T-cell (primary cell): ENCODE measurements at regions not wholly inside any gene's neighbourhood (a gene's known extent, or its start where the extent isn't known, plus 50 kb on each side); places are given as distances from the start of the nearest gene placed in this dataset.

Experiments
- ATAC-seq, 4 experiments: fragments of 200-7000 bp in 3 of 4; fragments of 150-1000 bp in 1 of 4; cut with Tn5 transposase; replicated peaks in 1 of 4; 1 replicate in 3 of 4; 2 replicates in 1 of 4; pipeline ENCODE4 v1.10.0; 2021; ENCODE audit warnings: moderate library complexity in 3 of 4, mild to moderate bottlenecking in 2 of 4, moderate number of reproducible peaks in 1 of 4
- CTCF ChIA-PET, 2 donors: fragments of 300-600 bp; sonication (Branson Sonifier 250); formaldehyde crosslinking; loops; one replicate each; lab custom pipeline; 2022; ENCODE audit warnings: antibody characterized with exemption in 2 of 2; lab: Charles Lee
- POLR2A ChIA-PET, 2 donors: fragments of 300-600 bp; sonication (Branson Sonifier 250); formaldehyde crosslinking; loops; one replicate each; lab custom pipeline; 2022; ENCODE audit warnings: antibody characterized with exemption in 2 of 2; lab: Charles Lee
- DNase-seq, 35 experiments: peaks; one replicate each; pipeline versions ENCODE4 v3.0.0 to v3.0.0-alpha.2; 2013 to 2023
- H3K27ac ChIP-seq: one replicate; pipeline ENCODE4 v1.5.1; 2013; ENCODE audit warnings: low read length
- H3K27me3 ChIP-seq, 2 experiments: replicated peaks in 1 of 2; 1 replicate in 1 of 2; 2 replicates in 1 of 2; pipeline versions ENCODE4 v1.6.1 to v1.7.0; 2013; ENCODE audit warnings: low read length in 1 of 2, mixed read lengths in 1 of 2; ENCODE audit not compliant: control insufficient read depth in 2 of 2, insufficient read depth in 2 of 2; ENCODE audit errors: extremely low read depth in 1 of 2
- H3K36me3 ChIP-seq, 2 donors: 1 replicate in 1 of 2; 2 replicates in 1 of 2; pipeline versions ENCODE4 v1.6.1 to v1.7.0; 2013; ENCODE audit warnings: low read length in 1 of 2; ENCODE audit not compliant: control insufficient read depth in 2 of 2, insufficient read depth in 1 of 2; ENCODE audit errors: extremely low read depth in 1 of 2
- H3K4me1 ChIP-seq, 2 experiments: 1 replicate in 1 of 2; 2 replicates in 1 of 2; pipeline versions ENCODE4 v1.6.1 to v1.7.0; 2013; ENCODE audit warnings: low read length in 2 of 2, mixed read lengths in 1 of 2; ENCODE audit not compliant: insufficient read depth in 2 of 2, control insufficient read depth in 1 of 2; ENCODE audit errors: extremely low read depth in 1 of 2
- H3K4me3 ChIP-seq, 2 donors: 1 replicate in 1 of 2; 2 replicates in 1 of 2; pipeline versions ENCODE4 v1.5.1 to v1.7.0; 2013; ENCODE audit warnings: mild to moderate bottlenecking in 2 of 2, low read length in 1 of 2, moderate library complexity in 1 of 2; ENCODE audit not compliant: control insufficient read depth in 1 of 2; ENCODE audit errors: extremely low read depth in 1 of 2
- H3K9me3 ChIP-seq: 2 replicates; pipeline ENCODE4 v1.7.0; 2013
- H3K27ac Mint-ChIP-seq, 2 donors: one replicate each; pipeline ENCODE4 v1.8.0; 2020 to 2021; ENCODE audit warnings: mild to moderate bottlenecking in 2 of 2, mixed read lengths in 2 of 2
- H3K27me3 Mint-ChIP-seq, 2 donors: one replicate each; pipeline ENCODE4 v1.8.0; 2021 to 2022; ENCODE audit warnings: mixed read lengths in 2 of 2
- H3K36me3 Mint-ChIP-seq: one replicate; pipeline ENCODE4 v1.8.0; 2021; ENCODE audit warnings: mixed read lengths
- H3K4me1 Mint-ChIP-seq, 3 donors: one replicate each; pipeline ENCODE4 v1.8.0; 2020 to 2022; ENCODE audit warnings: mixed read lengths in 3 of 3, mild to moderate bottlenecking in 1 of 3
- H3K4me3 Mint-ChIP-seq, 3 donors: one replicate each; pipeline ENCODE4 v1.8.0; 2020 to 2022; ENCODE audit warnings: mild to moderate bottlenecking in 3 of 3, mixed read lengths in 3 of 3, moderate library complexity in 3 of 3
- H3K9me3 Mint-ChIP-seq, 3 donors: one replicate each; pipeline ENCODE4 v1.8.0; 2020 to 2022; ENCODE audit warnings: mixed read lengths in 3 of 3
- WGBS: methylation state at CpG from one replicate; pipeline ENCODE4 v1.1.5; 2013; ENCODE audit warnings: missing lambda C conversion rate; ENCODE audit not compliant: insufficient coverage; 5-methylcytosine and 5-hydroxymethylcytosine counted together

GRCh38 chr10:132994811-132995210 lies 52.4 kb upstream of the CFAP46 start:
- Mint-ChIP-seq H3K27me3 (peaks cover 4 to 6% of the 10 kb centered on the region in 2 donors), H3K4me3 (no peak overlapping the region), H3K4me1 (no peaks in the 10 kb centered on the region), H3K9me3 (no peaks in the 10 kb centered on the region), H3K36me3 (no peaks in the 10 kb centered on the region), H3K27ac (no peak overlapping the region)
- DNase-seq (no peak), ATAC-seq (no peak)
- Histone ChIP-seq H3K4me1 (no peaks in the 10 kb centered on the region), H3K9me3 (no peaks in the 10 kb centered on the region), H3K4me3 (no peak overlapping the region), H3K27me3 (peaks cover 0 to 12% of the 10 kb centered on the region in 2 experiments), H3K27ac (no peak overlapping the region), H3K36me3 (no peaks in the 10 kb centered on the region)
- POLR2A ChIA-PET, result no interaction called here
- CTCF ChIA-PET, result interaction anchor here in 1 of 2 donors (0.5 kb wide), 1 partner anchor 1181 kb away, joined by 4 read pairs; no protein-coding TSS in a partner anchor
- 83% methylated on average over 15 of the region's 15 CpGs for WGBS

GRCh38 chr10:132994185-132994796 lies 51.9 kb upstream of the CFAP46 start:
- Histone ChIP-seq H3K4me1 (no peaks in the 10 kb centered on the region), H3K27me3 (peaks cover 0 to 12% of the 10 kb centered on the region in 2 experiments), H3K4me3 (no peak overlapping the region), H3K27ac (no peak overlapping the region), H3K9me3 (no peaks in the 10 kb centered on the region), H3K36me3 (no peaks in the 10 kb centered on the region)
- Mint-ChIP-seq H3K9me3 (no peaks in the 10 kb centered on the region), H3K36me3 (no peaks in the 10 kb centered on the region), H3K27me3 (peaks cover 0 to 2% of the 10 kb centered on the region in 2 donors), H3K4me3 (no peak overlapping the region), H3K27ac (no peak overlapping the region), H3K4me1 (no peaks in the 10 kb centered on the region)
- POLR2A ChIA-PET, result no interaction called here
- ATAC-seq, result no peak
- CTCF ChIA-PET, result no interaction called here
- 73% methylated on average over 21 of the region's 34 CpGs for WGBS
- DNase-seq, result no peak

GRCh38 chr10:132993271-132994184 lies 51.2 kb upstream of the CFAP46 start:
- ChIA-PET CTCF (no interaction called here), POLR2A (no interaction called here)
- Histone ChIP-seq H3K36me3 (no peaks in the 10 kb centered on the region), H3K27ac (no peak overlapping the region), H3K4me3 (no peak overlapping the region), H3K9me3 (no peaks in the 10 kb centered on the region), H3K27me3 (peaks cover 0 to 12% of the 10 kb centered on the region in 2 experiments), H3K4me1 (no peaks in the 10 kb centered on the region)
- no peaks in the 10 kb centered on the region for H3K36me3 Mint-ChIP-seq
- no peak for ATAC-seq
- DNase-seq, result no peak
- no peak overlapping the region for H3K27ac Mint-ChIP-seq
- H3K4me1 Mint-ChIP-seq, result no peaks in the 10 kb centered on the region
- H3K4me3 Mint-ChIP-seq, result no peak overlapping the region
- H3K27me3 Mint-ChIP-seq, result peaks cover 0 to 2% of the 10 kb centered on the region in 2 donors
- H3K9me3 Mint-ChIP-seq, result no peaks in the 10 kb centered on the region
- WGBS, result 86% methylated on average over 35 of the region's 43 CpGs

- Histone ChIP-seq H3K27me3 (peaks cover 0 to 12% of the 10 kb centered on the region in 2 experiments), H3K4me1 (no peaks in the 10 kb centered on the region), H3K9me3 (no peaks in the 10 kb centered on the region), H3K27ac (no peak overlapping the region), H3K4me3 (no peak overlapping the region), H3K36me3 (no peaks in the 10 kb centered on the region)
- no peak overlapping the region for H3K27ac Mint-ChIP-seq
- no peaks in the 10 kb centered on the region for H3K9me3 Mint-ChIP-seq
- POLR2A ChIA-PET, result no interaction called here
- no peaks in the 10 kb centered on the region for H3K36me3 Mint-ChIP-seq
- no peaks in the 10 kb centered on the region for H3K4me1 Mint-ChIP-seq
- no peak for DNase-seq
- H3K4me3 Mint-ChIP-seq, result no peak overlapping the region
- CTCF ChIA-PET, result no interaction called here
- no peak for ATAC-seq
- H3K27me3 Mint-ChIP-seq, result peaks cover 0 to 2% of the 10 kb centered on the region in 2 donors
- 85% methylated on average over 33 of the region's 36 CpGs for WGBS
Observed at GRCh38 chr10:132992433-132993215, 50.3 kb upstream of the CFAP46 start.
